PC-3 (cell line): ENCODE measurements at regions not wholly inside any gene's neighbourhood (a gene's known extent, or its start where the extent isn't known, plus 50 kb on each side); places are given as distances from the start of the nearest gene placed in this dataset.

ENCODE experiments used
- ATAC-seq: fragments of 200-7000 bp; cut with Tn5 transposase; 2 replicates; pipeline ENCODE4 v1.9.1; 2020; ENCODE audit warnings: mild to moderate bottlenecking, moderate library complexity
- BruUV-seq: library from RNA; stranded (reverse); fragments of 400-500 nt; replicated peaks from 2 replicates; lab custom pipeline; 2021; lab: Mats Ljungman, UMichigan
- CTCF ChIA-PET: fragments of 300-600 bp; sonication (Branson Sonifier 250); formaldehyde crosslinking; loops from one replicate; lab custom pipeline; 2022; ENCODE audit warnings: antibody characterized with exemption; lab: Charles Lee
- POLR2A ChIA-PET: fragments of 300-600 bp; sonication (Branson Sonifier 250); formaldehyde crosslinking; loops from one replicate; lab custom pipeline; 2022; ENCODE audit warnings: antibody characterized with exemption; ENCODE audit not compliant: unreplicated experiment; lab: Charles Lee
- DNase-seq: peaks from one replicate; pipeline ENCODE4 v3.0.0-alpha.2; 2015
- H2AFZ ChIP-seq: fragments of 300-600 bp; sonication (generic); 2 replicates; pipeline ENCODE4 v1.6.0; 2016; ENCODE audit warnings: antibody characterized with exemption, low read length
- H3F3A ChIP-seq: fragments of 300-600 bp; sonication (generic); one replicate; pipeline ENCODE4 v1.6.0; 2017; ENCODE audit warnings: antibody characterized with exemption, low read length, control low read depth, mild to moderate bottlenecking; ENCODE audit not compliant: unreplicated experiment
- H3K27ac ChIP-seq: fragments of 300-600 bp; sonication (generic); 2 replicates; pipeline ENCODE4 v1.5.1; 2016; ENCODE audit warnings: mild to moderate bottlenecking, low read length
- H3K27me3 ChIP-seq: fragments of 300-600 bp; sonication (generic); 2 replicates; pipeline ENCODE4 v1.6.1; 2016; ENCODE audit warnings: low read length, mixed read lengths
- H3K36me3 ChIP-seq: fragments of 300-600 bp; sonication (generic); 2 replicates; pipeline ENCODE4 v1.6.1; 2016; ENCODE audit warnings: low read depth, mixed run types, low read length, mixed read lengths
- H3K4me1 ChIP-seq: fragments of 300-600 bp; sonication (generic); 2 replicates; pipeline ENCODE4 v1.5.1; 2016; ENCODE audit warnings: low read length; ENCODE audit not compliant: insufficient read depth
- H3K4me2 ChIP-seq: fragments of 300-600 bp; sonication (generic); 2 replicates; pipeline ENCODE4 v1.6.0; 2016; ENCODE audit warnings: low read length
- H3K4me3 ChIP-seq: fragments of 300-600 bp; sonication (generic); 2 replicates; pipeline ENCODE4 v1.5.1; 2016; ENCODE audit warnings: mild to moderate bottlenecking, low read length, mixed read lengths
- H3K79me2 ChIP-seq: fragments of 300-600 bp; sonication (generic); 2 replicates; pipeline ENCODE4 v1.6.1; 2017; ENCODE audit warnings: low read length, mixed read lengths
- H3K9ac ChIP-seq: fragments of 300-600 bp; sonication (generic); 2 replicates; pipeline ENCODE4 v1.6.0; 2016; ENCODE audit warnings: mild to moderate bottlenecking, low read length
- H3K9me2 ChIP-seq: fragments of 300-600 bp; sonication (generic); replicated peaks from 2 replicates; pipeline ENCODE4 v1.6.1; 2016; ENCODE audit warnings: mixed run types, low read length, mixed read lengths
- H3K9me3 ChIP-seq: fragments of 300-600 bp; sonication (generic); 2 replicates; pipeline ENCODE4 v1.6.1; 2016; ENCODE audit warnings: low read length, mixed read lengths
- H4K20me1 ChIP-seq: fragments of 300-600 bp; sonication (generic); 2 replicates; pipeline ENCODE4 v1.6.1; 2016; ENCODE audit warnings: low read length, mixed read lengths
- EZH2 ChIP-seq: fragments of 300-600 bp; sonication (generic); IDR thresholded peaks from one replicate; pipeline ENCODE4 v1.6.1; 2017; ENCODE audit warnings: antibody characterized with exemption, mild to moderate bottlenecking, low read length; ENCODE audit not compliant: unreplicated experiment
- EZH2phosphoT487 ChIP-seq: fragments of 300-600 bp; sonication (generic); IDR thresholded peaks from 2 replicates; pipeline ENCODE4 v1.6.1; 2018; ENCODE audit warnings: mild to moderate bottlenecking, antibody characterized with exemption, low read length, borderline replicate concordance
- intact Hi-C: fragments of 100-400 bp; cut with micrococcal nuclease; formaldehyde crosslinking; loops from 2 replicates; pipeline ENCODE4 v1.9.0; 2023
- TF ChIP-seq, protein P1 (sequence below): fragments of 300-600 bp; sonication (generic); conservative IDR thresholded peaks from 2 replicates; pipeline ENCODE4 v1.5.1; 2017; ENCODE audit warnings: antibody characterized with exemption, low read depth, mild to moderate bottlenecking, low read length

GRCh38 chrX:68892651-68893050 is 63.8 kb downstream of the EFNB1 start:
- H2AFZ ChIP-seq, result no peak overlapping the region
- H3K4me3 ChIP-seq, result no peak overlapping the region
- H3K9ac ChIP-seq, result no peak overlapping the region
- H3K36me3 ChIP-seq, result no peaks in the 10 kb centered on the region
- intact Hi-C loops, result no loop called here
- no peak for DNase-seq
- H3K27ac ChIP-seq, result no peak overlapping the region
- no peaks in the 10 kb centered on the region for H3F3A ChIP-seq
- BruUV-seq, result no TSS peak
- H3K9me3 ChIP-seq, result no peaks in the 10 kb centered on the region
- H3K79me2 ChIP-seq, result no peaks in the 10 kb centered on the region
- no peaks in the 10 kb centered on the region for H4K20me1 ChIP-seq
- no peaks in the 10 kb centered on the region for H3K9me2 ChIP-seq
- CTCF ChIA-PET, result no interaction called here
- no peak overlapping the region for H3K4me2 ChIP-seq
- peaks cover 11% of the 10 kb centered on the region for H3K4me1 ChIP-seq
- no peak for TF ChIP-seq EZH2
- TF ChIP-seq, protein P1, sequence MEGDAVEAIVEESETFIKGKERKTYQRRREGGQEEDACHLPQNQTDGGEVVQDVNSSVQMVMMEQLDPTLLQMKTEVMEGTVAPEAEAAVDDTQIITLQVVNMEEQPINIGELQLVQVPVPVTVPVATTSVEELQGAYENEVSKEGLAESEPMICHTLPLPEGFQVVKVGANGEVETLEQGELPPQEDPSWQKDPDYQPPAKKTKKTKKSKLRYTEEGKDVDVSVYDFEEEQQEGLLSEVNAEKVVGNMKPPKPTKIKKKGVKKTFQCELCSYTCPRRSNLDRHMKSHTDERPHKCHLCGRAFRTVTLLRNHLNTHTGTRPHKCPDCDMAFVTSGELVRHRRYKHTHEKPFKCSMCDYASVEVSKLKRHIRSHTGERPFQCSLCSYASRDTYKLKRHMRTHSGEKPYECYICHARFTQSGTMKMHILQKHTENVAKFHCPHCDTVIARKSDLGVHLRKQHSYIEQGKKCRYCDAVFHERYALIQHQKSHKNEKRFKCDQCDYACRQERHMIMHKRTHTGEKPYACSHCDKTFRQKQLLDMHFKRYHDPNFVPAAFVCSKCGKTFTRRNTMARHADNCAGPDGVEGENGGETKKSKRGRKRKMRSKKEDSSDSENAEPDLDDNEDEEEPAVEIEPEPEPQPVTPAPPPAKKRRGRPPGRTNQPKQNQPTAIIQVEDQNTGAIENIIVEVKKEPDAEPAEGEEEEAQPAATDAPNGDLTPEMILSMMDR, result no peak
- TF ChIP-seq EZH2phosphoT487, result no peak
- no peaks in the 10 kb centered on the region for H3K27me3 ChIP-seq
- POLR2A ChIA-PET, result no interaction called here
- ATAC-seq, result no peak

DNA sequence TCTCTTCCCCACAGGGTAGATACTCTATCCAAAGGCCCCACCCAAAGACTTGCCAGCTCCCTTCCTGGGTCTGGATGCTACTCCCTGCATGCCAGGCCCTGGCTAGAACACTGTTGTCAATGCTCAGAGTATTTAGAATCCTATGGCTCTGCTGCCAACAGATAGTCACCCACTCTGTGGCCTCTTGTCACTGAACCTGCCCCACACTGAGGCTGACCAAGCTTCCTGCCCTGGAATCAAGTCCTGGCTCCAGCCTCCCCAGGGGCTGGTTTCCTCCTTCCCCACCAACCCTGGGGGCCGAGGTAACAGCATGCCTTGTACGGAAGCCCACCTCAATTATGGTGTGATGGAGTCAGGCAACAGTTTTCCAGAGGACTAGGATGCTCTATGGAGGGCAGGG is 63.3 kb downstream of the EFNB1 start:
- intact Hi-C loops, result no loop called here
- Histone ChIP-seq H2AFZ (no peak overlapping the region), H4K20me1 (no peaks in the 10 kb centered on the region), H3K9me2 (no peaks in the 10 kb centered on the region), H3K27me3 (no peaks in the 10 kb centered on the region), H3K4me2 (no peak overlapping the region), H3K4me1 (peaks cover 11% of the 10 kb centered on the region), H3K27ac (no peak overlapping the region), H3K79me2 (no peaks in the 10 kb centered on the region), H3K4me3 (no peak overlapping the region), H3K36me3 (no peaks in the 10 kb centered on the region), H3F3A (no peaks in the 10 kb centered on the region), H3K9ac (no peak overlapping the region), H3K9me3 (no peaks in the 10 kb centered on the region)
- ChIA-PET POLR2A (no interaction called here), CTCF (no interaction called here)
- ATAC-seq (no peak), DNase-seq (no peak)
- TF ChIP-seq EZH2phosphoT487 (no peak), EZH2 (no peak)
- TF ChIP-seq, protein P1, result no peak
- no TSS peak for BruUV-seq
